ENCODE measurements at regions not wholly inside any gene's neighbourhood (a gene's known extent, or its start where the extent isn't known, plus 50 kb on each side); places are given as distances from the start of the nearest gene placed in this dataset.

GRCh38 chr5:166192696-166193095, 2098.7 kb upstream of the WWC1 start:
- no peak for TF ChIP-seq CTCF (IDR thresholded peaks at IDR 0.05; ENCODE audit: insufficient read depth, low read length)
- no peak overlapping the region for H3K4me3 ChIP-seq (ENCODE audit: low read depth, low read length)
- no peak for DNase-seq (ENCODE audit: low read depth)

- H3K4me3 ChIP-seq (ENCODE audit: low read depth, low read length), result no peak overlapping the region
- DNase-seq (ENCODE audit: low read depth), result no peak
- no peak for TF ChIP-seq CTCF (IDR thresholded peaks at IDR 0.05; ENCODE audit: insufficient read depth, low read length)
Observed at GRCh38 chr5:166195981-166196380, 2095.5 kb upstream of the WWC1 start.

GRCh38 chr5:166200532-166200931, 2090.9 kb upstream of the WWC1 start:
- H3K4me3 ChIP-seq (ENCODE audit: low read depth, low read length), result no peak overlapping the region
- no peak for TF ChIP-seq CTCF (IDR thresholded peaks at IDR 0.05; ENCODE audit: insufficient read depth, low read length)
- DNase-seq (ENCODE audit: low read depth), result no peak

GRCh38 chr5:166211640-166212039, 2079.8 kb upstream of the WWC1 start:
- TF ChIP-seq CTCF (IDR thresholded peaks at IDR 0.05; ENCODE audit: insufficient read depth, low read length), result no peak
- no peak overlapping the region for H3K4me3 ChIP-seq (ENCODE audit: low read depth, low read length)
- no peak for DNase-seq (ENCODE audit: low read depth)

GRCh38 chr5:166236327-166236726, 2055.1 kb upstream of the WWC1 start:
- no peak overlapping the region for H3K4me3 ChIP-seq (ENCODE audit: low read depth, low read length)
- DNase-seq (ENCODE audit: low read depth), result no peak
- TF ChIP-seq CTCF (IDR thresholded peaks at IDR 0.05; ENCODE audit: insufficient read depth, low read length), result no peak

GRCh38 chr5:166240705-166241104, 2050.7 kb upstream of the WWC1 start:
- no peak for TF ChIP-seq CTCF (IDR thresholded peaks at IDR 0.05; ENCODE audit: insufficient read depth, low read length)

GRCh38 chr5:166245556-166245955, 2045.9 kb upstream of the WWC1 start:
- DNase-seq (ENCODE audit: low read depth), result no peak
- no peak for TF ChIP-seq CTCF (IDR thresholded peaks at IDR 0.05; ENCODE audit: insufficient read depth, low read length)
- no peak overlapping the region for H3K4me3 ChIP-seq (ENCODE audit: low read depth, low read length)

More at GRCh38 chr5:166240705-166241104, 2050.7 kb upstream of the WWC1 start:
- no peak for DNase-seq (ENCODE audit: low read depth)
- no peak overlapping the region for H3K4me3 ChIP-seq (ENCODE audit: low read depth, low read length)
